ENCODE measurements at regions not wholly inside any gene's neighbourhood (a gene's known extent, or its start where the extent isn't known, plus 50 kb on each side); places are given as distances from the start of the nearest gene placed in this dataset.
A peak's percentile ranks its signal among the peaks of the same experiment; 100 is the strongest.

GRCh38 chr7:115435178-115435577 lies 513.3 kb downstream of the MDFIC start:
- no peak for DNase-seq

- no peak for DNase-seq
Measured at GRCh38 chr7:115429918-115430317, 508.0 kb downstream of the MDFIC start.

- no peak for DNase-seq
Measured at GRCh38 chr7:115417662-115418061, 495.8 kb downstream of the MDFIC start.

- DNase-seq: peak in 1 of 2 donors; percentile 88
Measured at GRCh38 chr7:115410972-115411686, 489.2 kb downstream of the MDFIC start.

GRCh38 chr7:115410434-115410820 lies 488.5 kb downstream of the MDFIC start:
- DNase-seq: peak in 1 of 2 donors; percentile 69

GRCh38 chr7:115409682-115410433 lies 488.0 kb downstream of the MDFIC start:
- no peak for DNase-seq

GRCh38 chr7:115406219-115406618 lies 484.3 kb downstream of the MDFIC start:
- no peak for DNase-seq

- DNase-seq: no peak
Measured at GRCh38 chr7:115387137-115387536, 465.2 kb downstream of the MDFIC start.

GRCh38 chr7:115379321-115379720 lies 457.4 kb downstream of the MDFIC start:
- DNase-seq: no peak

- DNase-seq: no peak
Measured at GRCh38 chr7:115368998-115369397, 447.1 kb downstream of the MDFIC start.

- DNase-seq: no peak
Measured at GRCh38 chr7:115363916-115364315, 442.0 kb downstream of the MDFIC start.

GRCh38 chr7:115359955-115360354 lies 438.1 kb downstream of the MDFIC start:
- DNase-seq: no peak

GRCh38 chr7:115359119-115359518 lies 437.2 kb downstream of the MDFIC start:
- no peak for DNase-seq

GRCh38 chr7:115357703-115357999 lies 435.8 kb downstream of the MDFIC start:
- DNase-seq: no peak

GRCh38 chr7:115356999-115357702 lies 435.3 kb downstream of the MDFIC start:
- DNase-seq: no peak

GRCh38 chr7:115356139-115356746 lies 434.3 kb downstream of the MDFIC start:
- DNase-seq: peak in 1 of 2 donors; percentile 11

GRCh38 chr7:115354925-115355324 lies 433.0 kb downstream of the MDFIC start:
- DNase-seq: no peak

GRCh38 chr7:115352375-115352774 lies 430.5 kb downstream of the MDFIC start:
- no peak for DNase-seq

GRCh38 chr7:115350764-115351163 lies 428.9 kb downstream of the MDFIC start:
- DNase-seq: no peak

GRCh38 chr7:115349635-115350034 lies 427.7 kb downstream of the MDFIC start:
- DNase-seq: no peak

- DNase-seq: no peak
Measured at GRCh38 chr7:115346685-115347084, 424.8 kb downstream of the MDFIC start.

GRCh38 chr7:115340828-115341227 lies 418.9 kb downstream of the MDFIC start:
- DNase-seq: no peak

GRCh38 chr7:115338016-115338415 lies 416.1 kb downstream of the MDFIC start:
- DNase-seq: no peak

GRCh38 chr7:115332691-115333090 lies 410.8 kb downstream of the MDFIC start:
- no peak for DNase-seq
